Lung (tissue), 11 donors: ENCODE measurements at regions not wholly inside any gene's neighbourhood (a gene's known extent, or its start where the extent isn't known, plus 50 kb on each side); places are given as distances from the start of the nearest gene placed in this dataset.

Source experiments
- ATAC-seq: fragments of 200-7000 bp; cut with Tn5 transposase; one replicate; pipeline ENCODE4 v1.9.1; 2020; ENCODE audit warnings: moderate number of reproducible peaks; ENCODE audit not compliant: insufficient read depth, low FRiP score
- DNase-seq, 3 donors: peaks; one replicate each; pipeline ENCODE4 v3.0.0-alpha.2; 2013 to 2017
- H3K27ac ChIP-seq, 2 donors: one replicate each; pipeline ENCODE4 v1.5.1; 2013; ENCODE audit warnings: mild to moderate bottlenecking in 2 of 2, moderate library complexity in 2 of 2, control low read depth in 1 of 2, inconsistent platforms in 1 of 2, low read depth in 1 of 2, low read length in 1 of 2
- H3K27me3 ChIP-seq, 3 donors: one replicate each; pipeline ENCODE4 v1.5.1; 2013; ENCODE audit warnings: low read length in 2 of 3; ENCODE audit not compliant: control insufficient read depth in 3 of 3, insufficient read depth in 3 of 3
- H3K36me3 ChIP-seq, 4 donors: one replicate each; pipeline ENCODE4 v1.5.1; 2013; ENCODE audit warnings: low read length in 4 of 4, mild to moderate bottlenecking in 1 of 4, moderate library complexity in 1 of 4; ENCODE audit not compliant: control insufficient read depth in 4 of 4, insufficient read depth in 4 of 4
- H3K4me1 ChIP-seq, 5 donors: one replicate each; pipeline ENCODE4 v1.5.1; 2013; ENCODE audit warnings: low read length in 5 of 5, mild to moderate bottlenecking in 2 of 5, moderate library complexity in 1 of 5; ENCODE audit not compliant: control insufficient read depth in 5 of 5, insufficient read depth in 5 of 5
- H3K4me3 ChIP-seq: one replicate; pipeline ENCODE4 v1.5.1; 2013; ENCODE audit warnings: mild to moderate bottlenecking, control low read depth, moderate library complexity
- H3K9ac ChIP-seq, 2 donors: one replicate each; pipeline ENCODE4 v1.5.1; 2013; ENCODE audit warnings: low read length in 2 of 2, control low read depth in 1 of 2; ENCODE audit not compliant: insufficient read depth in 1 of 2
- H3K9me3 ChIP-seq, 4 donors: one replicate each; pipeline ENCODE4 v1.5.1; 2013; ENCODE audit warnings: low read length in 3 of 4, mild to moderate bottlenecking in 1 of 4, moderate library complexity in 1 of 4; ENCODE audit not compliant: control insufficient read depth in 4 of 4, insufficient read depth in 3 of 4
- CTCF ChIP-seq: IDR thresholded peaks from 2 replicates; pipeline ENCODE4 v1.5.1; 2012; ENCODE audit warnings: mild to moderate bottlenecking; ENCODE audit errors: control extremely low read depth, extremely low read depth
- WGBS, 2 donors: extraction: QIAGEN DNeasy Blood & Tissue Kit; methylation state at CpG; one replicate each; pipeline ENCODE4 v1.1.7; 2013; 5-methylcytosine and 5-hydroxymethylcytosine counted together
- donor health status: control.
- donor health status: control.
- donor health status: Bipolar disorder and iron deficiency.
- donor health status: healthy.
- donor health status: DM: yes; HTN: yes; CAD: no.

- Histone ChIP-seq H3K9me3 (no peaks in the 10 kb centered on the region), H3K27me3 (peaks cover 0 to 21% (median 9%) of the 10 kb centered on the region in 3 donors), H3K4me3 (no peak overlapping the region), H3K36me3 (no peaks in the 10 kb centered on the region), H3K9ac (no peak overlapping the region), H3K4me1 (no peaks in the 10 kb centered on the region), H3K27ac (no peak overlapping the region)
- ATAC-seq (no peak), DNase-seq (no peak)
- 61 to 75% methylated on average over 6 of the region's 6 CpGs for WGBS, 2 donors
- TF ChIP-seq CTCF, result no peak
These were observed 91.0 kb upstream of the GPR26 start for GRCh38 chr10:123575105-123575504.

GRCh38 chr10:123576706-123577105 lies 89.4 kb upstream of the GPR26 start:
- no peak for TF ChIP-seq CTCF
- DNase-seq (no peak), ATAC-seq (no peak)
- H3K4me1 ChIP-seq, result no peaks in the 10 kb centered on the region
- H3K9ac ChIP-seq, result no peak overlapping the region
- no peaks in the 10 kb centered on the region for H3K9me3 ChIP-seq
- no peak overlapping the region for H3K27ac ChIP-seq
- WGBS, 2 donors, result 70 to 78% methylated on average over 3 of the region's 3 CpGs
- no peak overlapping the region for H3K4me3 ChIP-seq
- no peaks in the 10 kb centered on the region for H3K36me3 ChIP-seq
- peaks cover 0 to 23% (median 2%) of the 10 kb centered on the region in 3 donors for H3K27me3 ChIP-seq

- TF ChIP-seq CTCF, result no peak
- DNase-seq (no peak), ATAC-seq (no peak)
- H3K4me3 ChIP-seq, result no peak overlapping the region
- no peaks in the 10 kb centered on the region for H3K4me1 ChIP-seq
- H3K9me3 ChIP-seq, result no peaks in the 10 kb centered on the region
- 65 to 84% methylated on average over 4 of the region's 4 CpGs for WGBS, 2 donors
- H3K36me3 ChIP-seq, result no peaks in the 10 kb centered on the region
- peaks cover 0 to 15% (median 7%) of the 10 kb centered on the region in 3 donors for H3K27me3 ChIP-seq
- no peak overlapping the region for H3K9ac ChIP-seq
- no peak overlapping the region for H3K27ac ChIP-seq
These were observed 88.2 kb upstream of the GPR26 start for GRCh38 chr10:123577921-123578461.

GRCh38 chr10:123578721-123579120 lies 87.4 kb upstream of the GPR26 start:
- no peaks in the 10 kb centered on the region for H3K9me3 ChIP-seq
- ATAC-seq (no peak), DNase-seq (no peak)
- H3K27me3 ChIP-seq, result peaks cover 0 to 18% (median 14%) of the 10 kb centered on the region in 3 donors
- no peak for TF ChIP-seq CTCF
- no peak overlapping the region for H3K27ac ChIP-seq
- no peaks in the 10 kb centered on the region for H3K4me1 ChIP-seq
- H3K36me3 ChIP-seq, result no peaks in the 10 kb centered on the region
- no peak overlapping the region for H3K4me3 ChIP-seq
- WGBS, 2 donors, result 83 to 85% methylated on average over 6 of the region's 6 CpGs
- H3K9ac ChIP-seq, result no peak overlapping the region
